Loucy (cell line): ENCODE measurements at regions not wholly inside any gene's neighbourhood (a gene's known extent, or its start where the extent isn't known, plus 50 kb on each side); places are given as distances from the start of the nearest gene placed in this dataset.

Source experiments
- H2AFZ ChIP-seq: fragments of 200-600 bp; sonication (generic); 2 replicates; pipeline ENCODE4 v1.6.0; 2016; ENCODE audit warnings: antibody characterized with exemption, mild to moderate bottlenecking, low read length, moderate library complexity
- H3F3A ChIP-seq: fragments of 200-600 bp; 2 replicates; pipeline ENCODE4 v1.6.0; 2016; ENCODE audit warnings: antibody characterized with exemption, low read depth, mild to moderate bottlenecking
- H3K27me3 ChIP-seq: fragments of 200-600 bp; sonication (generic); 2 replicates; pipeline ENCODE4 v1.6.1; 2014; ENCODE audit warnings: low read length, mild to moderate bottlenecking; ENCODE audit not compliant: insufficient read depth, poor library complexity, severe bottlenecking
- H3K36me3 ChIP-seq: fragments of 200-600 bp; sonication (generic); 2 replicates; pipeline ENCODE4 v1.6.1; 2016; ENCODE audit warnings: low read length; ENCODE audit not compliant: insufficient read depth
- H3K4me1 ChIP-seq: fragments of 200-600 bp; sonication (generic); 2 replicates; pipeline ENCODE4 v1.5.1; 2014; ENCODE audit warnings: low read length, mild to moderate bottlenecking; ENCODE audit not compliant: insufficient read depth, poor library complexity, severe bottlenecking
- H3K4me2 ChIP-seq: fragments of 200-600 bp; sonication (generic); 2 replicates; pipeline ENCODE4 v1.6.0; 2014; ENCODE audit warnings: antibody characterized with exemption, low read length, low read depth, mild to moderate bottlenecking; ENCODE audit not compliant: poor library complexity, severe bottlenecking
- H3K4me3 ChIP-seq: fragments of 200-600 bp; sonication (generic); 2 replicates; pipeline ENCODE4 v1.5.1; 2014; ENCODE audit warnings: low read length, mild to moderate bottlenecking, mixed read lengths; ENCODE audit not compliant: poor library complexity, severe bottlenecking
- H3K79me2 ChIP-seq: fragments of 200-600 bp; sonication (generic); 2 replicates; pipeline ENCODE4 v1.6.1; 2014; ENCODE audit warnings: low read length; ENCODE audit not compliant: insufficient read depth
- H3K9ac ChIP-seq: fragments of 200-600 bp; sonication (generic); 2 replicates; pipeline ENCODE4 v1.6.0; 2014; ENCODE audit warnings: mild to moderate bottlenecking, low read depth, low read length, moderate library complexity; ENCODE audit not compliant: poor library complexity, severe bottlenecking
- H3K9me2 ChIP-seq: fragments of 200-600 bp; sonication (generic); replicated peaks from 2 replicates; pipeline ENCODE4 v1.6.1; 2016; ENCODE audit warnings: low read depth, low read length, mixed read lengths
- H3K9me3 ChIP-seq: fragments of 200-600 bp; sonication (generic); 2 replicates; pipeline ENCODE4 v1.6.1; 2014; ENCODE audit warnings: mild to moderate bottlenecking, antibody characterized with exemption, low read length, low read depth; ENCODE audit not compliant: insufficient read depth
- H4K20me1 ChIP-seq: fragments of 200-600 bp; sonication (generic); 2 replicates; pipeline ENCODE4 v1.6.0; 2014; ENCODE audit warnings: antibody characterized with exemption, low read length, mild to moderate bottlenecking; ENCODE audit not compliant: insufficient read depth, poor library complexity, severe bottlenecking
- CTCF ChIP-seq: fragments of 200-600 bp; sonication (generic); conservative IDR thresholded peaks from 2 replicates; pipeline ENCODE4 v1.5.1; 2014; ENCODE audit warnings: mild to moderate bottlenecking, antibody characterized with exemption, low read length
- EZH2phosphoT487 ChIP-seq: fragments of 200-600 bp; IDR thresholded peaks from 2 replicates; pipeline ENCODE4 v1.6.1; 2018; ENCODE audit warnings: antibody characterized with exemption, mild to moderate bottlenecking, moderate library complexity, borderline replicate concordance

- Histone ChIP-seq H3K9me3 (no peaks in the 10 kb centered on the region), H3K9ac (no peak overlapping the region), H4K20me1 (no peaks in the 10 kb centered on the region), H3K9me2 (no peaks in the 10 kb centered on the region), H3K27me3 (no peaks in the 10 kb centered on the region), H3F3A (no peaks in the 10 kb centered on the region), H3K4me2 (no peak overlapping the region), H3K4me3 (no peak overlapping the region), H2AFZ (no peak overlapping the region), H3K79me2 (no peaks in the 10 kb centered on the region), H3K36me3 (no peaks in the 10 kb centered on the region), H3K4me1 (no peaks in the 10 kb centered on the region)
- TF ChIP-seq CTCF (no peak), EZH2phosphoT487 (no peak)
Measured at GRCh38 chr1:199474738-199475137, 552.8 kb upstream of the NR5A2 start.

DNA sequence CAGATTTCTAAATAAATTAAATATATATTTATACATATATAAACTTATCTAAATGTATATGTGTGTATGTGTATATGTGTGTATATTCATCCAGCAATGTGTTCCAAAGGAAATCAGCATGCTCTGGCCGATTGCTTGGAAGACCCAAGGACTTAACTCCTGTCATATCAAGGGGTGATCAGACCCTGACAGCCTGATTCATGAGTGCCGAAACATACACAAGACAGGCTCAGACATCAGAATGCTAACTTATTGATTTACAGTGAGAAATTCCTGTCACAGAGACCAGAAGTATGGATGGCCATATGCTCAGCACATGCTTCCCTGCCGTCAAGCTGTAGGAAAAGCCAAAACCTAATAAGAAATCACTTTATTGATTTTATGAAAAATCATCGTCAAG, 545.1 kb upstream of the NR5A2 start:
- no peaks in the 10 kb centered on the region for H3K36me3 ChIP-seq
- H3K4me2 ChIP-seq: no peak overlapping the region
- H3K9me2 ChIP-seq: no peaks in the 10 kb centered on the region
- H3K9ac ChIP-seq: no peak overlapping the region
- H3F3A ChIP-seq: no peaks in the 10 kb centered on the region
- H3K4me1 ChIP-seq: no peaks in the 10 kb centered on the region
- no peak overlapping the region for H2AFZ ChIP-seq
- no peaks in the 10 kb centered on the region for H4K20me1 ChIP-seq
- no peaks in the 10 kb centered on the region for H3K27me3 ChIP-seq
- no peaks in the 10 kb centered on the region for H3K79me2 ChIP-seq
- no peak overlapping the region for H3K4me3 ChIP-seq
- H3K9me3 ChIP-seq: no peaks in the 10 kb centered on the region
- no peak for TF ChIP-seq CTCF
- no peak for TF ChIP-seq EZH2phosphoT487

DNA sequence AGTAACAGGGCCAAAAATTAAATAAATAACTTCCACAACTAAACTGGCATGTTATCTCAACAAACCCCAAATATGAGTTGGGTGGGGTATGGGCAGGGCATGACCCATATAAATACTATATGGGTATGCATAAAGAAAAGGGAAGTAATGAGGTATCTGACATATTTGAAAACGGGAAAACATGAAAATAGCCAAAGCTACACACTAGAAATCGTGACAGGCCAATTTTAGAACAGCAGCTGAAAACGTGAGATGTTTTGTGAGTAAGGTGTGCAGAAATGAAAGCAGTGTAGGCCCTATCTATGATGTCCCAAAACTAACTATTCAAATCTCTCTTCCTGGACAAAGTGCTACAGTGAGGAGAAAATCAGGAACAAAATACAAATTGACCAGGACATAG, 537.9 kb upstream of the NR5A2 start:
- no peaks in the 10 kb centered on the region for H3K9me3 ChIP-seq
- H4K20me1 ChIP-seq: no peaks in the 10 kb centered on the region
- no peaks in the 10 kb centered on the region for H3K36me3 ChIP-seq
- H2AFZ ChIP-seq: peak overlapping the region; percentile 25; the same call in 1 of the 2 replicates
- no peak overlapping the region for H3K9ac ChIP-seq
- no peak for TF ChIP-seq CTCF
- TF ChIP-seq EZH2phosphoT487: no peak
- no peaks in the 10 kb centered on the region for H3F3A ChIP-seq
- H3K79me2 ChIP-seq: no peaks in the 10 kb centered on the region
- no peak overlapping the region for H3K4me3 ChIP-seq
- H3K4me1 ChIP-seq: no peaks in the 10 kb centered on the region
- H3K9me2 ChIP-seq: no peaks in the 10 kb centered on the region
- no peaks in the 10 kb centered on the region for H3K27me3 ChIP-seq
- no peak overlapping the region for H3K4me2 ChIP-seq
